ENCODE measurements at regions not wholly inside any gene's neighbourhood (a gene's known extent, or its start where the extent isn't known, plus 50 kb on each side); places are given as distances from the start of the nearest gene placed in this dataset.

- intact Hi-C loops (cut with DNase I): no loop called here
- no peak for DNase-seq
Observed at GRCh38 chr13:44075113-44075512, 195.4 kb downstream of the LACC1 start.

- intact Hi-C loops (cut with DNase I): no loop called here
- no peak for DNase-seq
Observed at GRCh38 chr13:44078806-44079376, 199.2 kb downstream of the LACC1 start.

- no peak for DNase-seq
- intact Hi-C loops (cut with DNase I): no loop called here
Observed at GRCh38 chr13:44079413-44080205, 199.9 kb downstream of the LACC1 start.

GRCh38 chr13:44084146-44084545 is 204.4 kb downstream of the LACC1 start:
- intact Hi-C loops (cut with DNase I): no loop called here
- no peak for DNase-seq

GRCh38 chr13:44086389-44086788 is 206.7 kb downstream of the LACC1 start:
- DNase-seq: no peak
- intact Hi-C loops (cut with DNase I): no loop called here

GRCh38 chr13:44088411-44088810 is 208.7 kb downstream of the LACC1 start:
- intact Hi-C loops (cut with DNase I): no loop called here
- no peak for DNase-seq

- no peak for DNase-seq
- intact Hi-C loops (cut with DNase I): no loop called here
Observed at GRCh38 chr13:44088991-44089413, 209.3 kb downstream of the LACC1 start.

- intact Hi-C loops (cut with DNase I): no loop called here
- no peak for DNase-seq
Observed at GRCh38 chr13:44089452-44089851, 209.7 kb downstream of the LACC1 start.

GRCh38 chr13:44092078-44092970 is 212.6 kb downstream of the LACC1 start:
- DNase-seq: no peak
- intact Hi-C loops (cut with DNase I): no loop called here

GRCh38 chr13:44093607-44094564 is 214.2 kb downstream of the LACC1 start:
- intact Hi-C loops (cut with DNase I): no loop called here
- DNase-seq: no peak

GRCh38 chr13:44096901-44097300 is 217.2 kb downstream of the LACC1 start:
- no peak for DNase-seq
- intact Hi-C loops (cut with DNase I): no loop called here

GRCh38 chr13:44098559-44098958 is 218.9 kb downstream of the LACC1 start:
- DNase-seq: no peak
- intact Hi-C loops (cut with DNase I): no loop called here

- intact Hi-C loops (cut with DNase I): no loop called here
- no peak for DNase-seq
Observed at GRCh38 chr13:44101347-44102083, 221.8 kb downstream of the LACC1 start.

GRCh38 chr13:44103429-44104196 is 223.9 kb downstream of the LACC1 start:
- DNase-seq: no peak
- intact Hi-C loops (cut with DNase I): no loop called here

- peak; percentile 56 to 90 (median 80) for DNase-seq
- intact Hi-C loops (cut with DNase I): no loop called here
Observed at GRCh38 chr13:44104197-44104490, 224.4 kb downstream of the LACC1 start.

GRCh38 chr13:44104969-44105368 is 225.3 kb downstream of the LACC1 start:
- DNase-seq: no peak
- intact Hi-C loops (cut with DNase I): no loop called here

GRCh38 chr13:44106266-44107152 is 226.8 kb downstream of the LACC1 start:
- intact Hi-C loops (cut with DNase I): no loop called here
- DNase-seq: no peak
